ENCODE measurements at regions not wholly inside any gene's neighbourhood (a gene's known extent, or its start where the extent isn't known, plus 50 kb on each side); places are given as distances from the start of the nearest gene placed in this dataset.

DNA sequence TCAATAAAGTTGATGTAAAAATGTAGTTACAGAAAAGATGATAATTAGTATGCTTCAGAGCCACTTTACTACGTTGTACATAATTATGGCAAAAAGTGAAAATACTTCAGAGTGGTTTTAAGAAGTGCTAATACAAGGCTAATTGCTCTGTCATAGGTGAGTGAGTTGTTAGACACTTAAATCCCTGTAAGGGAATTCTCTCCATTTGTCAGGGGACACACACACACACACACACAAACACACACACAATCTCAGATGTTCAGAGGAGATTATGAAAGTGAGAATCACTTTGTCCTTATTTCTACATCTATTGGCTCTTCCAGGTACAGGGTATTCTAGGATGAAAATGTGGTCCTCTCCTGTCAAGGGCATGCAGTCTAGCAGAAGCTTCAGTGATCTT lies 208.3 kb upstream of the PELI2 start:
- no peak overlapping the region for H3K27ac ChIP-seq (ENCODE audit: poor library complexity, severe bottlenecking)
- H3K27me3 ChIP-seq (ENCODE audit: insufficient read depth, poor library complexity, severe bottlenecking): no peaks in the 10 kb centered on the region
- DNase-seq (ENCODE audit: low spot score) (no peak), ATAC-seq (ENCODE audit: low read depth) (no peak)
- H3K36me3 ChIP-seq (ENCODE audit: low read depth): no peaks in the 10 kb centered on the region
- TF ChIP-seq, protein P1, sequence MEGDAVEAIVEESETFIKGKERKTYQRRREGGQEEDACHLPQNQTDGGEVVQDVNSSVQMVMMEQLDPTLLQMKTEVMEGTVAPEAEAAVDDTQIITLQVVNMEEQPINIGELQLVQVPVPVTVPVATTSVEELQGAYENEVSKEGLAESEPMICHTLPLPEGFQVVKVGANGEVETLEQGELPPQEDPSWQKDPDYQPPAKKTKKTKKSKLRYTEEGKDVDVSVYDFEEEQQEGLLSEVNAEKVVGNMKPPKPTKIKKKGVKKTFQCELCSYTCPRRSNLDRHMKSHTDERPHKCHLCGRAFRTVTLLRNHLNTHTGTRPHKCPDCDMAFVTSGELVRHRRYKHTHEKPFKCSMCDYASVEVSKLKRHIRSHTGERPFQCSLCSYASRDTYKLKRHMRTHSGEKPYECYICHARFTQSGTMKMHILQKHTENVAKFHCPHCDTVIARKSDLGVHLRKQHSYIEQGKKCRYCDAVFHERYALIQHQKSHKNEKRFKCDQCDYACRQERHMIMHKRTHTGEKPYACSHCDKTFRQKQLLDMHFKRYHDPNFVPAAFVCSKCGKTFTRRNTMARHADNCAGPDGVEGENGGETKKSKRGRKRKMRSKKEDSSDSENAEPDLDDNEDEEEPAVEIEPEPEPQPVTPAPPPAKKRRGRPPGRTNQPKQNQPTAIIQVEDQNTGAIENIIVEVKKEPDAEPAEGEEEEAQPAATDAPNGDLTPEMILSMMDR (IDR thresholded peaks at IDR 0.05; ENCODE audit: poor library complexity, severe bottlenecking): no peak
- no peaks in the 10 kb centered on the region for H3K4me1 ChIP-seq (ENCODE audit: insufficient read depth, poor library complexity, severe bottlenecking)
- H3K9me3 ChIP-seq (ENCODE audit: severe bottlenecking): no peaks in the 10 kb centered on the region
- no peak overlapping the region for H3K4me3 ChIP-seq (ENCODE audit: severe bottlenecking)

DNA sequence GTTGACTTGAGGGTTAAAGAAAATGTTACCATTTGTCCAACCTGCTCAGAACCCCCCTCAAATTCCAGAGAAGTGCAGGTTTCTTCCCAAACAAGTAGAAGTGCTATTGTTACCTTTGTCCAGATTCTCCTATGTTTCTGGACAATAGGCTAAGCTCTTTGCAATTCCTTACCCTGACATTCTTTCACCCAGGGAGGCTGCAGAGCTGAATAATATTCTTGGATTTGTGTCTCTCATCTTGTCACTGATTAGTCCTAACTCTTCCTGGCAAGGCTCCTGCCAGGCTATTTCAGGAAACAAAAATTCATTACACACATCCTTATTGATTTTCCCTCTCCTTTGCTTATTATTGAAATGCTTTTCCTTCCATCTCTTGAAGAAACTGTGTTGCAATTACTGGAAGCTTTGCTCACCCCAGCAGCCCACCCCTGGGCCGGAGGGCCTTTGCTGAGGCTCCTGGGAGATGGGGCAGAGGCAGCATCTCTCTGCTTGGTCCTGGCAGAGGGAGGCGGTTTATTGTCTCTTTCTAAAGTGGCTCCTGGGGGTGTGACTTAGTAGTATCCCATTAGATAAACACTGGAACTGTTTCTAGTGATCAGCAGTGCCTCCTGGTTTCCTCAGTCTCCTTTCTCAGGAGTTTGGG lies 207.5 kb upstream of the PELI2 start:
- Histone ChIP-seq H3K36me3 (ENCODE audit: low read depth) (no peaks in the 10 kb centered on the region), H3K4me1 (ENCODE audit: insufficient read depth, poor library complexity, severe bottlenecking) (no peaks in the 10 kb centered on the region), H3K27ac (ENCODE audit: poor library complexity, severe bottlenecking) (no peak overlapping the region), H3K9me3 (ENCODE audit: severe bottlenecking) (no peaks in the 10 kb centered on the region), H3K27me3 (ENCODE audit: insufficient read depth, poor library complexity, severe bottlenecking) (peaks cover 1% of the 10 kb centered on the region), H3K4me3 (ENCODE audit: severe bottlenecking) (no peak overlapping the region)
- no peak for DNase-seq (ENCODE audit: low spot score)
- TF ChIP-seq, protein P1 (IDR thresholded peaks at IDR 0.05; ENCODE audit: poor library complexity, severe bottlenecking): no peak
- no peak for ATAC-seq (ENCODE audit: low read depth)

DNA sequence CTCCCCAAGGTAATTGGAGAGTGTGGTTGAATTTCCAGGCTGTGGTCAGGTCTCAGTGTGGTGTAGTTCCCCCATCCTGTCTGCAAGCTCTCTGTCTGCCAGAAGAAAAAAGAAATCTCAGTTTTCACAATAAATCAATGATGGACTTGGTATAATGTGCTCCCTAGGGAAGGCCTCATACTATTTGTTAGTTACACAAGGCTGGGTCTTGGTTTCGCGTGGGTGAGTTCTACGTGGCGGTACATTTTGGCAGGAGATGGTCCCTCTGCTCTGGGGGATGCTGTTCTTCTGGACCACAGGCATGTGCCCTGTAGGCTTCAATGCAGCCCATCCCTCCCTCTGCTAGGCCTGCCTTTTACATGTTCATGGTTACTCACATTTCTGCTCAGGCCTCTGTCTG lies 206.4 kb upstream of the PELI2 start:
- Histone ChIP-seq H3K4me3 (ENCODE audit: severe bottlenecking) (no peak overlapping the region), H3K4me1 (ENCODE audit: insufficient read depth, poor library complexity, severe bottlenecking) (no peaks in the 10 kb centered on the region), H3K9me3 (ENCODE audit: severe bottlenecking) (no peaks in the 10 kb centered on the region), H3K36me3 (ENCODE audit: low read depth) (no peaks in the 10 kb centered on the region), H3K27me3 (ENCODE audit: insufficient read depth, poor library complexity, severe bottlenecking) (peaks cover 5% of the 10 kb centered on the region), H3K27ac (ENCODE audit: poor library complexity, severe bottlenecking) (no peak overlapping the region)
- DNase-seq (ENCODE audit: low spot score): no peak
- TF ChIP-seq, protein P1 (IDR thresholded peaks at IDR 0.05; ENCODE audit: poor library complexity, severe bottlenecking): no peak
- ATAC-seq (ENCODE audit: low read depth): no peak

DNA sequence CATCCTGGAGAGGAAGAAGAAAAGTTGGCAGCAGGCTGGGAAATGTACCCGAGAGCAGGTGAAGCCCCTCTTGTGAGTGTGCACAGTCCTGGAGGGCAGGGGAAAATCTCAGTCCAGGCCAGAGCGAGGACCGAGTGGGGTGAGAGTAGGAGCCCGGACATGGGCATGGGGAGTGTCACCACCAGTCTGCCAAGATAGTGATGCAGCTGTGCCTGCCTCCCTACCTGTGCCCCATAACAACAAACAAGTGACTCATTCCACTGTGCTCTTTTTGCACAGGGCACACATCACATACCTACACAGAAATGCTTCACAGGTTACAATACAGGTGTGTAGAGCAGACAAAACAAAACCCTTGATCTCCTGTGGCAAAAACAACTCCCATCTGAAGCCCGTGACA lies 205.9 kb upstream of the PELI2 start:
- DNase-seq (ENCODE audit: low spot score) (no peak), ATAC-seq (ENCODE audit: low read depth) (peak; percentile 33; the same call in 1 of the 3 replicates)
- H3K27me3 ChIP-seq (ENCODE audit: insufficient read depth, poor library complexity, severe bottlenecking): peaks cover 5% of the 10 kb centered on the region
- TF ChIP-seq, protein P1 (IDR thresholded peaks at IDR 0.05; ENCODE audit: poor library complexity, severe bottlenecking): no peak
- H3K36me3 ChIP-seq (ENCODE audit: low read depth): no peaks in the 10 kb centered on the region
- H3K9me3 ChIP-seq (ENCODE audit: severe bottlenecking): no peaks in the 10 kb centered on the region
- H3K4me1 ChIP-seq (ENCODE audit: insufficient read depth, poor library complexity, severe bottlenecking): no peaks in the 10 kb centered on the region
- H3K27ac ChIP-seq (ENCODE audit: poor library complexity, severe bottlenecking): no peak overlapping the region
- H3K4me3 ChIP-seq (ENCODE audit: severe bottlenecking): no peak overlapping the region

DNA sequence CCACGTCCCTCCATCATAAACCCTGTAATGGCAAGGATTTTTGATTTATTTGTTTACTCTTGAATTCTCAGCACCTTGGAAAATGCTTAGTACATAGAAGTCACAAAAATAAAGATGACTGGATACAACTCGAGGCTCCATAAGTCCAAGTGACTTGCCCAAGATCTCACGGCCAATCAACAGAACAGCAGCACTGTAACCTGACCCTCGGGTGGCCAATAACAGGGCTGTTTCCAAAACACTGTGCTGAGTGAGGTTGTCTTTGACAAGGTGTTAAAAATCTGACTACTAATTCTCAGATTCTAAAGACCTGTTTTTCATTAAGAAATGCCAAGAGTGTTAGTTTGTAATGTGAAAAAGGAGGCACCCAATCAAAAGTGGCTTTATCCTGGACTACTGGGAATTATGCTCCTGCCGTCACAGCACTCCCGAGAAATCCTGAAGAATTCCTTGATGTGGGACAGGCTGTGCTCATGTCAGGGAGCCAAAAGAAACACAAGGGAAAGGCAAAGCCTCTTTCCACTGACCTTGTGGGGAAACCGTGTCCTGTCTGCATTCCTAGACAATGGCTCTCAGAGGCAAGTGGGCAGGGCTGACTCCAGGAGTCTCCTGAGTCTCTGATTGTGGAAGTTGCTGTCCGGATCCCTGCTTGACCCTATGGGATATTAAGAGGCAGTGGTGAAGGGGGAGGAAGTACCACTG lies 204.7 kb upstream of the PELI2 start:
- H3K27ac ChIP-seq (ENCODE audit: poor library complexity, severe bottlenecking): no peak overlapping the region
- no peak overlapping the region for H3K4me3 ChIP-seq (ENCODE audit: severe bottlenecking)
- DNase-seq (ENCODE audit: low spot score) (no peak), ATAC-seq (ENCODE audit: low read depth) (no peak)
- H3K9me3 ChIP-seq (ENCODE audit: severe bottlenecking): no peaks in the 10 kb centered on the region
- TF ChIP-seq, protein P1 (IDR thresholded peaks at IDR 0.05; ENCODE audit: poor library complexity, severe bottlenecking): no peak
- H3K4me1 ChIP-seq (ENCODE audit: insufficient read depth, poor library complexity, severe bottlenecking): no peaks in the 10 kb centered on the region
- H3K36me3 ChIP-seq (ENCODE audit: low read depth): no peaks in the 10 kb centered on the region
- peaks cover 8% of the 10 kb centered on the region for H3K27me3 ChIP-seq (ENCODE audit: insufficient read depth, poor library complexity, severe bottlenecking)

Measured in RWPE2 (cell line).